ENCODE measurements at regions not wholly inside any gene's neighbourhood (a gene's known extent, or its start where the extent isn't known, plus 50 kb on each side); places are given as distances from the start of the nearest gene placed in this dataset.
"Not testable (repeated sequence)": the region's sequence is repeated elsewhere in the genome, so short reads cannot be mapped to it uniquely, and the experiment has no call there.

GRCh38 chr21:27060190-27060589 is 93.3 kb upstream of the ADAMTS5 start:
- no peak for DNase-seq (ENCODE audit: low read depth)

GRCh38 chr21:27058673-27059605 is 92.1 kb upstream of the ADAMTS5 start:
- no peak for DNase-seq (ENCODE audit: low read depth)

- DNase-seq (ENCODE audit: low read depth): no peak
Measured at GRCh38 chr21:27057997-27058396, 91.1 kb upstream of the ADAMTS5 start.

- DNase-seq (ENCODE audit: low read depth): no peak
Measured at GRCh38 chr21:27047658-27048314, 80.9 kb upstream of the ADAMTS5 start.

GRCh38 chr21:27047283-27047657 is 80.4 kb upstream of the ADAMTS5 start:
- no peak for DNase-seq (ENCODE audit: low read depth)

- no peak for DNase-seq (ENCODE audit: low read depth)
Measured at GRCh38 chr21:27045281-27045985, 78.5 kb upstream of the ADAMTS5 start.

- DNase-seq (ENCODE audit: low read depth): no peak
Measured at GRCh38 chr21:27043377-27043776, 76.5 kb upstream of the ADAMTS5 start.

GRCh38 chr21:27040738-27041469 is 74.0 kb upstream of the ADAMTS5 start:
- no peak for DNase-seq (ENCODE audit: low read depth)

- no peak for DNase-seq (ENCODE audit: low read depth)
Measured at GRCh38 chr21:27036736-27037301, 69.9 kb upstream of the ADAMTS5 start.

GRCh38 chr21:27035791-27036190 is 68.9 kb upstream of the ADAMTS5 start:
- DNase-seq (ENCODE audit: low read depth): no peak

GRCh38 chr21:27034796-27035195 is 67.9 kb upstream of the ADAMTS5 start:
- DNase-seq (ENCODE audit: low read depth): no peak

GRCh38 chr21:27033471-27033870 is 66.6 kb upstream of the ADAMTS5 start:
- no peak for DNase-seq (ENCODE audit: low read depth)

- DNase-seq (ENCODE audit: low read depth): no peak
Measured at GRCh38 chr21:27026501-27026900, 59.6 kb upstream of the ADAMTS5 start.

GRCh38 chr21:27025708-27026107 is 58.8 kb upstream of the ADAMTS5 start:
- DNase-seq (ENCODE audit: low read depth): not testable (repeated sequence)

- DNase-seq (ENCODE audit: low read depth): no peak
Measured at GRCh38 chr21:27024971-27025370, 58.1 kb upstream of the ADAMTS5 start.

- no peak for DNase-seq (ENCODE audit: low read depth)
Measured at GRCh38 chr21:27024301-27024700, 57.4 kb upstream of the ADAMTS5 start.

GRCh38 chr21:27023186-27023585 is 56.3 kb upstream of the ADAMTS5 start:
- no peak for DNase-seq (ENCODE audit: low read depth)

- no peak for DNase-seq (ENCODE audit: low read depth)
Measured at GRCh38 chr21:27021801-27022200, 54.9 kb upstream of the ADAMTS5 start.

GRCh38 chr21:27021046-27021445 is 54.2 kb upstream of the ADAMTS5 start:
- DNase-seq (ENCODE audit: low read depth): no peak

GRCh38 chr21:27017246-27017645 is 50.4 kb upstream of the ADAMTS5 start:
- no peak for DNase-seq (ENCODE audit: low read depth)

Data from activated T-helper 1 cell treated with Interleukin-2 at 50 U/mL for 16 hours (primary cell).